ENCODE measurements at regions not wholly inside any gene's neighbourhood (a gene's known extent, or its start where the extent isn't known, plus 50 kb on each side); places are given as distances from the start of the nearest gene placed in this dataset.

DNA sequence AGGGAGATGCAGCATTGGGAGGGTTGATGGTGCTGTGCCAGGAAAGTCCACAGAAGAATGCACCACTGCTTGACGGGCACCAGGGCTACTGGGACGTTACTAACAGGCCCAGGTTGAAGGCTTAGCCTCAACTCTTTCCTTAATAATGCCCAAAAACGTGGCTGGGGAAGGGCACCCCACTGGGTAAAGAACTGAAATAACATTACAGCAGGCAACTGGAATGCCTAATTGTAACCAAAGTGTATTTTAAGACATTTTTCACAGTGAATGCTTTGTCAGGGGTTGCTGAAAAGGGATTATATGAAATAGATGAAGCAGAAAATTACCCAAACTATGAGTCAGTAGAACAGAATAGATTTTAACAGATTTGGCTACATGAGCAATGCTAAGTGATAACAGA, 191.3 kb downstream of the CMPK2 start:
- Histone ChIP-seq H4K20me1 (ENCODE audit: control insufficient read depth, extremely low read depth, insufficient read depth, low read length) (no peaks in the 10 kb centered on the region), H3K9me3 (ENCODE audit: control insufficient read depth, low read depth, low read length) (no peaks in the 10 kb centered on the region), H3K9ac (ENCODE audit: control insufficient read depth, extremely low read depth, insufficient read depth, low read length) (no peak overlapping the region), H3K27ac (ENCODE audit: control insufficient read depth, insufficient read depth, low read length) (no peak overlapping the region), H3K4me2 (ENCODE audit: control insufficient read depth, extremely low read depth, insufficient read depth, low read depth, low read length) (no peak overlapping the region), H3K4me3 (ENCODE audit: control insufficient read depth in 2 of 3, extremely low read depth in 1 of 3, insufficient read depth in 2 of 3, low read depth in 1 of 3, low read length in 3 of 3) (no peak overlapping the region), H3K79me2 (ENCODE audit: control insufficient read depth, insufficient read depth, low read length) (no peaks in the 10 kb centered on the region), H3K9me1 (ENCODE audit: control insufficient read depth, extremely low read depth, insufficient read depth, low read length) (no peaks in the 10 kb centered on the region), H3K4me1 (ENCODE audit: control insufficient read depth, extremely low read depth, insufficient read depth, low read length) (no peaks in the 10 kb centered on the region), H2AFZ (ENCODE audit: control insufficient read depth, low read length) (no peak overlapping the region), H3K36me3 (ENCODE audit: control insufficient read depth in 2 of 2, extremely low read depth in 1 of 2, insufficient read depth in 2 of 2, low read length in 2 of 2) (no peaks in the 10 kb centered on the region), H3K27me3 (ENCODE audit: control insufficient read depth, extremely low read depth, insufficient read depth, low read length) (no peaks in the 10 kb centered on the region)
- TF ChIP-seq, protein P1, sequence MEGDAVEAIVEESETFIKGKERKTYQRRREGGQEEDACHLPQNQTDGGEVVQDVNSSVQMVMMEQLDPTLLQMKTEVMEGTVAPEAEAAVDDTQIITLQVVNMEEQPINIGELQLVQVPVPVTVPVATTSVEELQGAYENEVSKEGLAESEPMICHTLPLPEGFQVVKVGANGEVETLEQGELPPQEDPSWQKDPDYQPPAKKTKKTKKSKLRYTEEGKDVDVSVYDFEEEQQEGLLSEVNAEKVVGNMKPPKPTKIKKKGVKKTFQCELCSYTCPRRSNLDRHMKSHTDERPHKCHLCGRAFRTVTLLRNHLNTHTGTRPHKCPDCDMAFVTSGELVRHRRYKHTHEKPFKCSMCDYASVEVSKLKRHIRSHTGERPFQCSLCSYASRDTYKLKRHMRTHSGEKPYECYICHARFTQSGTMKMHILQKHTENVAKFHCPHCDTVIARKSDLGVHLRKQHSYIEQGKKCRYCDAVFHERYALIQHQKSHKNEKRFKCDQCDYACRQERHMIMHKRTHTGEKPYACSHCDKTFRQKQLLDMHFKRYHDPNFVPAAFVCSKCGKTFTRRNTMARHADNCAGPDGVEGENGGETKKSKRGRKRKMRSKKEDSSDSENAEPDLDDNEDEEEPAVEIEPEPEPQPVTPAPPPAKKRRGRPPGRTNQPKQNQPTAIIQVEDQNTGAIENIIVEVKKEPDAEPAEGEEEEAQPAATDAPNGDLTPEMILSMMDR (optimal IDR thresholded peaks at IDR 0.05 in 1 of 3, IDR thresholded peaks at IDR 0.05 in 1 of 3, conservative IDR thresholded peaks at IDR 0.05 in 1 of 3; ENCODE audit: extremely low read depth in 1 of 3, insufficient read depth in 2 of 3, low read length in 3 of 3), result no peak
- no peak for TF ChIP-seq EZH2 (IDR thresholded peaks at IDR 0.05; ENCODE audit: low read length)
- dilution Hi-C loops (cut with MboI; ENCODE audit: extremely low pct_ligation_motif_present, low sequenced_read_pairs), result no loop called here
- DNase-seq (ENCODE audit: low read depth, low spot score) (no peak), FAIRE-seq (no peak)

DNA sequence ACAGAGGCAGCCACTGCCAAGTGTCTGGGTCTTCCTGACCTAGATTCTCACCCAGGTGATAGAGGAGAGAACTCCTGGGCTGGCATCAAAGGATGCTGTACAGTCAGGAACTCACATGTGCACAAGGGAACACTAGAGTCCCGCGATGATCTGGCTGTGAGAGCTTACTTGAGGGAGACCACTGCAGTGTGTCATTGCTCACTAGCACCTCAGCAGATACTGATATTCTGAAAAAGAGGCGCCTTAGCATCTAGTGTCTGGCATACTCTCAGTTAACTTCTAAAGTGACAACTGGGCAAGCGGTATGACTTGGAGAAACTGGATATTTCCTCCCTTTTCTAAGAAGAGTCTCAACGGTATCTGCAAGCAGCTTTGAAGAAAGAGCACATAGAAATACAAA, 189.9 kb downstream of the CMPK2 start:
- H3K27ac ChIP-seq (ENCODE audit: control insufficient read depth, insufficient read depth, low read length), result no peak overlapping the region
- TF ChIP-seq, protein P1 (optimal IDR thresholded peaks at IDR 0.05 in 1 of 3, IDR thresholded peaks at IDR 0.05 in 1 of 3, conservative IDR thresholded peaks at IDR 0.05 in 1 of 3; ENCODE audit: extremely low read depth in 1 of 3, insufficient read depth in 2 of 3, low read length in 3 of 3), result no peak
- TF ChIP-seq EZH2 (IDR thresholded peaks at IDR 0.05; ENCODE audit: low read length), result no peak
- H3K36me3 ChIP-seq (ENCODE audit: control insufficient read depth in 2 of 2, extremely low read depth in 1 of 2, insufficient read depth in 2 of 2, low read length in 2 of 2), result no peaks in the 10 kb centered on the region
- no peaks in the 10 kb centered on the region for H3K9me3 ChIP-seq (ENCODE audit: control insufficient read depth, low read depth, low read length)
- H2AFZ ChIP-seq (ENCODE audit: control insufficient read depth, low read length), result no peak overlapping the region
- H3K4me1 ChIP-seq (ENCODE audit: control insufficient read depth, extremely low read depth, insufficient read depth, low read length), result no peaks in the 10 kb centered on the region
- H3K27me3 ChIP-seq (ENCODE audit: control insufficient read depth, extremely low read depth, insufficient read depth, low read length), result no peaks in the 10 kb centered on the region
- DNase-seq (ENCODE audit: low read depth, low spot score), result no peak
- H3K4me2 ChIP-seq (ENCODE audit: control insufficient read depth, extremely low read depth, insufficient read depth, low read depth, low read length), result no peak overlapping the region
- no peaks in the 10 kb centered on the region for H4K20me1 ChIP-seq (ENCODE audit: control insufficient read depth, extremely low read depth, insufficient read depth, low read length)
- H3K79me2 ChIP-seq (ENCODE audit: control insufficient read depth, insufficient read depth, low read length), result no peaks in the 10 kb centered on the region
- no peak for FAIRE-seq
- no peaks in the 10 kb centered on the region for H3K9me1 ChIP-seq (ENCODE audit: control insufficient read depth, extremely low read depth, insufficient read depth, low read length)
- dilution Hi-C loops (cut with MboI; ENCODE audit: extremely low pct_ligation_motif_present, low sequenced_read_pairs), result no loop called here
- no peak overlapping the region for H3K4me3 ChIP-seq (ENCODE audit: control insufficient read depth in 2 of 3, extremely low read depth in 1 of 3, insufficient read depth in 2 of 3, low read depth in 1 of 3, low read length in 3 of 3)
- H3K9ac ChIP-seq (ENCODE audit: control insufficient read depth, extremely low read depth, insufficient read depth, low read length), result no peak overlapping the region
